ENCODE measurements at regions not wholly inside any gene's neighbourhood (a gene's known extent, or its start where the extent isn't known, plus 50 kb on each side); places are given as distances from the start of the nearest gene placed in this dataset.
"Not testable (repeated sequence)": the region's sequence is repeated elsewhere in the genome, so short reads cannot be mapped to it uniquely, and the experiment has no call there.

DNA sequence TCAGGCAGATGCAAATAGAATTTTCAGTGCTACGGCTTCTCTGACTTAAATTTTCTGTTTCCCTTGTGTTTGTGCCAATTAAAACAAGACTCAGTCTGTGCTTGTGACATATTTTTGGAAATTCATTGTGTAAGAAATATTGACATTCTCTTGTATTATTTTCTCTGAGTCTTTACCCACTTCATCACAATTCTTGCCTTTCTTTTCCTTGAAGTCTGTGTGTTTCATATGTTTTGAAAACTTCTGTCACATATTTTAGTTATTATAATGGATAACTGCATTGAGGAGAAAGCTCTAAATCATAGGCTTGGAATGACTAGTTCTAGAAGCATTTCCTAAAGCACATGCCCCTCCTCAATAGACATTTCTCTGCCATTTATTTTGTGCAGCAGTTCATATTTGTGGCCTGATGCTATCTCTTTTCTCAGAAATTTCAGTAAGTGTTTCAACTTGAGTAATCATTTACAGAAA is 206.6 kb downstream of the PALM2AKAP2 start:
- no peak for DNase-seq

DNA sequence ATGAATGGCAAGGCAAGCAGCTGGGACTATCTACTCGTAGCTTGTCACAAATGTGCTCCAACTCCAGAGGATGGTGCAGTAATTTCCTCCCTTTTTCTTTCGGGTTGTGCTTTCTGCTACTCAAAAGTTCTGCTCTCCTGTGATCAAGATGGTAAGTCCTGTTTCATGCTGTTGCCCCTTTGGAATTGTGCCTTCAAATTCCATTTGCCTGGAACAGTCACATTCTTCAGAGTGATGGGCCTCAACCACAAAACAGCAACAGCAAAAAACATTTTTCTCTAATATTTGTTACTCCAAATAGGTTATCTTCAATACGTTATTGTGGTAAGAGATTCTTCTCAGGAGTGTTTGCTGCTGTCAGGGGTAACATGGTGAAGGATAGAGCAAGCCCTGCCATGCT is 209.3 kb downstream of the PALM2AKAP2 start:
- no peak for DNase-seq

DNA sequence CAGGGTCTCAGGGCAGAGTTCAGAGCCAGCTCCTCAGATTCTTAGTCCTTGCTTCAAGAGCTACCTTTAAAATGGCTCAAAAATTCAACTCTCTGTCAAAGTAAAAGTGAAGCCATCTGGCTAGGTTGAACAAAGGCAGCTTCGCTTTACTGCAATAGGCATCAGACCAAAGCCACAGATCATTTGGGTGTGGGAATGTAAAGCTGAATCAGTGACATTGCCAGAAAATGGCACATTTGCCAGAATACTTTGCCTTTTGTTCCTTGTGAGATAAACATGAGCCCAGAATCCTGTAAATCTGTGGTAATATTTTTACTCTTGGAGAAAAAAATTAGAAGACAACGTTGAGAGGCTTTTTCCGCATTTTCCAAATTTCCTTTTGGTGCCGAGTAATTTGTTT is 210.5 kb downstream of the PALM2AKAP2 start:
- no peak for DNase-seq

DNA sequence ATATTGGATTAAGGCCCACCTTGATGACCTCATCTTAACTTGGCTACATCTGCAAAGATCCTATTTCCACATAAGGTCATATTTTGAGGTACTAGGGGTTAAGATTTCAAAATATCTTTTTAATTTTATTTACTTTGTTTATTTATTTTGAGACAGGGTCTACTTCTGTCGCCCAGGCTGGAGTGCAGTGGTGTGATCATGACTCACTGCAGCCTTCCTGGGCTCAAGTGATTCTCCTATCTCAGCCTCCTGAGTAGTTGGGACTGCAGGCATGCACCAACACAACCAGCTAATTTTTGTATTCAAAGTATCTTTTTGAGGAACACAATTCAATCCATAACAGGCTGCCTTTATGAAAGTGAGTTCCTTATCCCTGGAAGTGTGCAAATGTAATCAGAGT is 212.3 kb downstream of the PALM2AKAP2 start:
- no peak for DNase-seq

DNA sequence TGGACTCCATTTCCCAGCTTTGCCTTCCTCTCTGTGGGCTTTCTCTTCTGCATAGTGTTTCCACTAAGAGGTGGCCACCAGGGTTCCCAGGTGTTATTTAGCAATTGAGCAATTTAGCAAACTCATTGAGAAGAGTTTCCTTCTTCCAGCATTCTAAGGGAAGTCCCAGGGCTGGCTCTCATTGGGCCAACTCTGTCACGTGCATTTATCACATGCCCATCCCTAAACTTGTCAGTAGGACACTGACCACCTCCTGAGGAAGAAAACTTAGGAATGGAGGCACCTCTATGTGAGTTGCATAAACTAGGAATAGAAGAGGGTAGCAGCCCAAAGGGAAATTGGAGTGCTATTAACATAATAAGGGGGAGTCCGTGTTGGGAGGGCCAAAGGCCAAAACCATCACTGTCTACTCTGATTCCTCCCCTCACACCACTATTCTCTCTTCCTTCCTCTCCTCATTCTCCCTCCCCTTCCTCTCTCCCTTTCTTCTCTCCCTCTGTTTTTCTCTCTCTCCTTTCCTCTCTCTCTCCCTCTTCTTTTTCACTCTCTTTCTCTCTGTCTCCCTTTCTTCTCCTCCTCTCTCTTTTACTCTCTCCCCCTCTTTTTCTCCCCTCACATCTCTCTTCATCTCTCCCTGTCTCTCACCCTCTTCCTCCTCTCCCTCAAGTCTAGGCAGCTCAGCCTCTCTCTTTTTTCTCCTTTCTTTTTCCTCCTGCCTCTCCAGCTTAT is 213.4 kb downstream of the PALM2AKAP2 start:
- no peak for DNase-seq

DNA sequence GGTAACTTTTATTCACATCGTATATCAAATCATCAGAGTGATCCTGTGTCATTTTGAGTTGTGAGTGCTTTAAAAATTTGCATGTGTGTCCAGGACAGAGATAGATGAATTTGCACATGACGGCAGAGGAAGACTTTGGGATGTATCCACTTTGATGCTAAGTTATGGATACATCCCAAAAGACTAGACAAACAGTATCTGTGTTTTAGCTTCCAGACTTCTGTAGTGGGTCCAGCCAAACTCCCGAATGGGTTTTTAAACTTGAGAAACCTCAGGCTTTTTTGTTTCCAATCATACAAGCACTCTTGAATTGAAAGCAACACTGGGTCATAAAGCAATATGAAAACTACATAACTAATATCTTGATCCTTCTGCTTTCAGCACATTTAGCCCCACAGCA is 213.8 kb downstream of the C9orf152 start:
- DNase-seq: no peak

DNA sequence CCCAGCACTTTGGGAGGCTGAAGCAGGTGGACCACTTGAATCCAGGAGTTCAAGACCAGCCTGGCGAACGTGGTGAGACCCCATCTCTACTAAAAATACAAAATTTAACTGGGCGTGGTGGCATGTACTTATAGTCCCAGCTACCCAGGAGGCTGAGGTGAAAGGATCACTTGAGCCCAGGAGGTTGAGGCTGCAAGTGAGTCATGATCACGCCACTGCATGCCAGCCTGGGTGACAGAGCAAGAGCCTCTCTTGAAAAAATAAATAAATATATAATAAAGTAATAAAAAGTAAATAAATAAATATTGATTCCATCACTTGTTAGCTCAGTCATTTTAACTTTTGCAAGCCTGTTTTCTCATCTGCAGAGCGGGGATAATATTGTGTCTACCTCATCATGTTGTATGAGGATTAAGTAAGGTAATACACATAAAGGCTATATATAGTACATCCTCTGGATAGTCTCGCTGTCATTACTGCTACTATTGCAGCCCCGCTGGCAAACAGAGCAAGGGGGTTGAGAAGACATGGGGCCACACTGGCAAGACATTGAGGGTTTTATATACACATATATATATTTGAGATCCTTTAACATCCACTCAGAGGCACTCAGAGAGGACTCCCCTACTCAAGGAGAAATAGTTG is 210.9 kb downstream of the C9orf152 start:
- DNase-seq: no peak

DNA sequence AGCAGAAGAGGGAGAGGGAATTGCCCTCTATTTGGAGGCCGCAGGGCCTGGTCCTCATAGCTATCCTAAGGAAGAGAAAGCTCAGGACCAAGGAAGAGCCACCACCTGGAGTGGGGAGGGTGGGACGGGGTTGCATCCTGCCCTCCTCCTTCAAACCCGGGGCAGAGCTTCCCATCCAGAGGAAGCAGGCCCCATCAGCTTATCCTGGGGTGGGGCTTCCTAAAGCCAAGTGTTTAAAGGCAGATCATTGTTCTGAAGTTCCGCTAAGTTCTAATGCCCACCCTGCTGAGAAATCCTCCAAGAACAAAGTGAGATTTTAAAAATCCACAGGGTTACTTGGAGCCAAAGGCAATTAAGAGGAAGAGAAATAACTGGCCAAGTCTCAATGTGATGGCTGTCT is 210.3 kb downstream of the C9orf152 start:
- DNase-seq: no peak

DNA sequence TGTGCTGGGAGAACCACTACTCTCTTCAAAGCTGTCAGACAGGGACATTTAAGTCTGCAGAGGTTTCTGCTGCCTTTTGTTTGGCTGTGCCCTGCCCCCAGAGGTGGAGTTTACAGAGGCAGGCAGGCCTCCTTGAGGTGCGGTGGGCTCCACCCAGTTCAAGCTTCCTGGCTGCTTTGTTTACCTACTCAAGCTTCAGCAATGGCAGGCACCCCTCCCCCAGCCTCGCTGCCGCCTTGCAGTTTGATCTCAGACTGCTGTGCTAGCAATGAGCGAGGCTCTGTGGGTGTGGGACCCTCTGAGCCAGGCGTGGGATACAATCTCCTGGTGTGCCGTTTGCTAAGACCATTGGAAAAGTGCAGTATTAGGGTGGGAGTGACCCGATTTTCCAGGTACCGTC is 202.4 kb downstream of the C9orf152 start:
- not testable (repeated sequence) for DNase-seq

DNA sequence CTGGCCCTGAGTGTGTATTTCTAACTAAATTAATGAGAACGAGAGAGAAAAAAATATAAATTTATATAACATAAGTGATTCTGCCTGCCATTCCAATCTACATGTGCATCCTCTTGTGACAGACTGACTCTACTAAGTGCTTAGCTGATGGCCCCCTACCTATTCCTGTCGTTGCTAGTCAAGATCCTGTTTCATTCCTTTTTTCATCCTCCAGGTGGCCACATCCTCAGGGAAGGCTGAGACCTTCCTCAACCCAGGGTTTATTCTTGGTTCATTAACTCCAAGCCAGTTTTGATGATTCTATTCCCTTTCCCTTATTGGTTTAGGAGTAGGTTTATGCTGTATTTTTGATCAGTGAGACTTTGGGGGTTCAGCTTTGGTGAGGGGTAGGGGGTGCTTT is 201.3 kb downstream of the C9orf152 start:
- DNase-seq: no peak

DNA sequence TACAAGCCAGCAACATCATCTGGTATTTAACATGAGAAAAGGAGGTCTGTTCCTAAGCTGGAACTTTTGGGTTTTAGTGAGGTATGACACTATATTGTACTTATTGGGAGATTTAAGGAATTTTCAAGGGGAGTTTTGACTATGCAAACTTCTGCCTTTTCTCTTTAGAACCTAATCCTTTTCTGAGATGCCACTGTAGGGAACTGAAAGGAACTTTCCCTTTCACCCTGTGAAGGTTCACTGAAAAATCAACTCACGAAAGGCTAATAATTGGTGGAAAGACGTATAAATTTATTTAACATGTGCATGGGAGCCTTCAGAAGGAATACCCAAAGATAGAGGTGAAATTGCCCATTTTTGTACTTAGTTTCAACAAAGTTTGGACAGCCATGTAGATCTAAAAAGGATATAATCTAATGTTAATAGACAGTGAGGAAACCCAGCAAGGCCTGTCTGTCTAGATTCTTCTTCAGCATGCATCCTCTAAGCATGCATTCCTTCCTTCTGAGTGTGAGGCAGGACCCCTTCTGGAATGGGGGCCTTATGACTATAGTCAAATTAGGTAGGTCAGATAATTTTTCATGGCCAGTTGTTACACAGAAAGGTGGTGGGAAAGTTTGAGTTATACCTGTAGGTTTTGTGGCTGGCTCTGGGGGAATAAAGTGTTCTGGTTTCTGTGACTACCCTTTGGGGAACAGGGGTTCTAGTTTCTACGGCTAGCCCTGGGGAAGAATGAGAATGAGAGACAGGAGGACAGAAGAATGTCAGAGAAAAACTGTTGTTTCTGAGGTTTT is 200.3 kb downstream of the C9orf152 start:
- no peak for DNase-seq

DNA sequence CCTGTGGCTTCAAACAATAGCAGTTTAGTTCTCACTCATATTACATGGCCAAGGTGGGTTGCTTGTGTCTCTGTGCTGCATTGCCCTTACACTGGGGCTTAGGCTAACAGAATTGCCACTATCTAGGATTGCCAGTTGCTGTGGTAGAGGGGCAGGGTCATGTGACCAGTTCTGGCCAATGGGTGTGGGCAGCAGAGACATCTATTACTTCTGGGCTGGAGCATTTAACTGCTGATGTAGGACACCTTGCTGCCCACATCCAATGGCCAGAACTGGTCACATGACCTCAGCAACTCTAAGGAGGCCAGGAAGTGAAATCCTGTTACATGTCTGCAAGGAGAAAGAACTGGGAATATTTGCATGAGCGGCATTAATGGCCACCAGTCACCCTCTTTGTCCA is 199.3 kb downstream of the C9orf152 start:
- no peak for DNase-seq

DNA sequence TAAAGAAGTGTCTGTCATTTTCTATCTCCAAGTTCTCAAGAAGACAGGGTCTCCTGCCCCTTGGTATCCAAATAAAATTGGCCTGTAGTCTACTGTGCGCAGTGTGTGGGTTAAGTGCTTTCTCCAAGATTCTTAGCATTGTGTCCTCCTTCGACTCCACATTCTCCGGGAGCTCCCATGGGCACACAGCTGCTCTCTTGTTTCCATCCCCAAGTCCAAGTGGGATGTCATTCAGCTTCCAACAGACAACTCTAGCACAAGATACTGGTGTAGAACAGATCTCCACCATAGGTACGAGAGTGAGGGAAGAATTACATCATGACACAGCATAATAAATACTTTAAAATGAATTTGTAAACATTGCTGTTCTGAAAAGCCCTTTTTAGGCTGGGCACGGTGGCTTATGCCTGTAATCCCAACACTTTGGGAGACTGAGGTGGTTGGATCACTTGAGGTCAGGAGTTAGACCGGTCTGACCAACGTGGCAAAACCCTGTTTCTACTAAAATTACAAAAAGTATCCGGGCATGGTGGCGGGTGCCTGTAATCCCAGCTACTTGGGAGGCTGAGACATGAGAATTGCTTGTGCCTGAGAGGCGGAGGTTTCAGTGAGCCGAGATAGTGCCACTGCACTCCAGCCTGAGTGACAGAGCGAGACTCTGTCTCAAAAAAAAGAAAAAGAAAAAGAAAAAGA is 196.2 kb downstream of the C9orf152 start:
- DNase-seq: no peak

DNA sequence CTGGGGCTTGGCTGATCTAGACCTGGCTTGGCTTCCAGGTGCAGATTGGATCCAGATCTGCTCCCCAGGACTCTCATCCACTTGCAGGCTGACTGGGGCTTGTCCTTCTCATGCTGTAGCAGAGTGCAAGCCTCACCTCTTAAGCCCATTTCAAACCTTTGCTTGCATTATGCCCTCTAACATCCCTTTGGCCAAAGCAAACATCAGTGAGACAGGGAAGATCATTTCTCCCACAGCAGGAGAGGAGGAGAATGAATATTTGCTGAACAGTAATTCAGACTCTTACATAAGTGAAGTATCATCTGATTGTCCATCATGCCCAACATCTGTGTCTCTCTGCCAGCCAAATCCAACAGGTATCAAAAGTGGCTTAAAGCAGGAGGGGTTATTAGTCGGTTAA is 194.9 kb downstream of the C9orf152 start:
- DNase-seq: no peak

DNA sequence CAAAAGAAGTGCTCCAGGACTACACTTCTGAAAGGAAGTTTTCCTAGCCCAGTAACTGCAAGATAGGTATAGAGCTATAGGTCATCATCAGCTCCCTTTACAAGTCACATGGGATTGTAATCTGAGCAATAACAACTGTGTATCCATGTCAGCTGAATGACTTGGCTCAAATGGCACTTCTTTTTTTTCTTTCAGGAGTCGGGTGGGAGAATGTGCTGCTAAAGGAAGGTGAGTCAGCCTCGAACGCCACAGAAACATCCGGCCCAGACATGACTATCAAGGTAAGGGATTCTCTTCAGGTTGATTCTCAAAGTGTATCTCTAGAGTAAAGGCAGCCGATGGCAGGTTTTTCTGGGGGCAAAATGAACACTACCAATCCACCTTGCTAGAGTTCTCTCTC is 192.2 kb downstream of the C9orf152 start:
- DNase-seq: no peak

DNA sequence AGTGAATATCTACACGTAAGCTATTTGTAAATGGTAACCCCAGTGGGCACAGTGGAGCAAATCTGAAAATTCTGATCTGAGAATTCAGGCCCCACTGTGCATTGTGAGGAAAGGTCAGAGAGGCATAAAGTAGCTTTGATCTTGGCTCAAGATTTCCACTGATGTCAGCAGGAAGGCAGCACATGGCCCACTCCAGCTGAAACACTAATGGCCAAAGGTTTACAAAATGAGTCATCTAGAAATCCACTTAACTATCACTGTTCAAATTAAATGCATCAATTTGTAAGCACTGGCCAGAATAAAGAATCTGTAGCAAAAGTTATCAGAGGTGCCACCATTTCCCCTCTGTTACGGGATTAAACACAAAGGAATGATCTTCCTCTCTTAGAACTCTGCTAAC is 191.6 kb downstream of the C9orf152 start:
- no peak for DNase-seq

DNA sequence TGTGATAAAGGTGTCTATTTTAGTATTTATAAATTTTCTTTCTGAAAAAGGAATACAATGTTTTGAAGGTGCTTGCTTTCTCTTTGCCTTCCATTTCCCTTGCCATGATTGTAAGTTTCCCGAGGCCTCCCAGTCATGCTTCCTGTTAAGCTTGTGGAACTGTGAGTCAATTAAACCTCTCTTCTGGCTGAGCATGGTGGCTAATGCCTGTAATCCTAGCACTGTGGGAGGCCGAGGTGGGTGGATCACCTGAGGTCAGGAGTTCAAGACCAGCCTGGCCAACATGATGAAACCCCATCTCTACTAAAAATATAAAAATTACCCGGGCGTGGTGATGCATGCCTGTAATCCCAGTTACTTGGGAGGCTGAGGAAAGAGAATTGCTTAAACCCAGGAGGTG is 187.7 kb downstream of the C9orf152 start:
- not testable (repeated sequence) for DNase-seq

DNA sequence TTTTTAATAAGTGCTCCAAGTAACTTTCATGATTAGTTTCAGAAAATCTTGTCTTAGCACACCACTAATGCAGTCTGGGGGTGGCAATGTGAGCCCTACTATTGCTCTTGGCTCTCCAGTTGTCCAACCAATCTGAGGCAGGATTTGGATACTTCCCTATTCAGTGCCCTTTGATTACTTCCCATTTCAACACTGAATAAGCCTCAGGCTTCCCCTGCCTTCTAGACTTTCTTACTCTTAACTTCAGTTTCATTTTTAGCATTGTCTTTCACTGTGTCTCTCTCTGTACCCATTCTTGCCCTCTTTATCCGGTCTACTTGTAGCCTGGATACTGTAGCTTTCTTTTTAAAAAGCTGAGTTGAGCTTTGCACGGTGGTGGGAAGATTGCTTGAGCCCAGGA is 186.1 kb downstream of the C9orf152 start:
- no peak for DNase-seq

DNA sequence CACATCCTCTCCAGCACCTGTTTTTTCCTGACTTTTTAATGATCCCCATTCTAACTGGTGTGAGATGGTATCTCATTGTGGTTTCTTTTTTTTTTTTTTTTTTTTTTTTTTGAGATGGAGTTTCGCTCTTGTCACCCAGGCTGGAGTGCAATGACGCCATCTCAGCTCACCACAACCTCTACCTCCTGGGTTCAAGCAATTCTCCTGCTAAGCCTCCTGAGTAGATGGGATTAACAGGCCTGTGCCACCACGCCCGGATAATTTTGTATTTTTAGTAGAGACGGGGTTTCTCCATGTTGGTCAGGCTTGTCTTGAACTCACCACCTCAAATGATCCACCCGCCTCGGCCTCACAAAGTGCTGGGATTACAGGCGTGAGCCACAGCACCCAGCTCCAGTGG is 184.7 kb downstream of the C9orf152 start:
- DNase-seq: not testable (repeated sequence)

DNA sequence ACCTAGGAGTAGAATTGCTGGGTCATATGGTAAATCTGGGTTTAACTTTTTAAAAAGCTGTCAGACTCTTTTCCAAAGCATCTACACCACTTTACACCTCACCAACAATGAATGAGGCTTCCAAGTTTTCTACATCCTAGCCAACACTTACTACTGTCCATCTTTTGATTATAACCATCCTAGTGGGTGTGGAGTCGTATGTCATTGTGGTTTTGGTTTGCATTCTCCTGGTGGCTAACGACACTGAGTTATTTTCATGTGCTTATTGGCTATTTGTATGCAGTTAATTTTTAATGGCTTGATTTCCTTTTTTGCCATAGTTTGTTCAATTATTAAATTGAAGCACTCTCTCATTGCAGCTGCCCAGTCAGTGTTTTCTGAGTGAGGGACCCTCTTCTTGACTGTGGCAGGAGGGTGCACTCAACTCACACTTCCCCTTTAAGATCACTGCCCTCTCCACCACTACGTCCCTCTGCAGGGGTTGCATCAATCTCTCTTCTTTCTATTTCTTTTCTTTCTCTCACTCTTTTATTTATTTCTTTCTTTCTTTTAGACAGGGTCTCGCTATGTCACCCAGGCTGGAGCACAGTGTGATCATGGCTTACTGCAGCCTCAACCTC is 182.3 kb downstream of the C9orf152 start:
- DNase-seq: no peak

DNA sequence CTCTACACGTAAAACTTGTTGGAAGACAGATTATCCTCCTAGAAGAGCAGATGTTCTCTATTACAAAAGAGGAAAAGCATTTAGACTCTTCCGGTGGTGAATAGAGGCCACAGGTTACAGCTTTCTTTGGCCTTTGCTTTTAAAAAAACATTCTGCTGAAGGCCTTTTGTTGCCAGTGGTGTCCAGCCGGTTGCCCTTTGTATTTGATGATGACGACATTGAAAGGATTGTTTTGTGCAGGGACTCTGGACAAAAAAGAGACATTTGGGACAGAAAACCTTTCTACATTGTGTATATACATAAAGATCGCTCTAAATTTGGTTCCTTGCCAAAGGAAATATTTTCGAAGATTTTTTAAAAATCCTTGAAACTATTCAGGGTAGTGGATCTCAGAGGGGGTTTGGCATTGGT is 180.3 kb downstream of the C9orf152 start:
- DNase-seq: no peak

DNA sequence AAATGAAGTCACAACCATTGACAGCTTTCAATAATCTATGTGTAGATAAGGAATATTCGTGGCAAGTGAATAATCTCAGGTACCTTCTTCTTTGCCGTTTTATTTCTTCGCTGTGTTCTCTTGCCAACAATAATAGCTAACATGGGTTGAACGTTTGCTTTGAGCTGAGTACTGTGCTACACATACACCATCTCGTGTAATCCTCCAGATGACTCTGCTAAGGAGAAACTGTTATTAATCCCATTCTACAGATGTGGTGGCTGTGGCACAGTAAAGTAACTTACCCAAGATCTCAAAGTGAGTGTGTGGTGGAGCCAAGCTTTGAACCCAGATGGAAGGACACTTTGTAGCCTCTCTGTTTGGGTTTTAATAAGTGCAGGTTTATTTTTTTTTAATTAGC is 179.7 kb downstream of the C9orf152 start:
- no peak for DNase-seq

DNA sequence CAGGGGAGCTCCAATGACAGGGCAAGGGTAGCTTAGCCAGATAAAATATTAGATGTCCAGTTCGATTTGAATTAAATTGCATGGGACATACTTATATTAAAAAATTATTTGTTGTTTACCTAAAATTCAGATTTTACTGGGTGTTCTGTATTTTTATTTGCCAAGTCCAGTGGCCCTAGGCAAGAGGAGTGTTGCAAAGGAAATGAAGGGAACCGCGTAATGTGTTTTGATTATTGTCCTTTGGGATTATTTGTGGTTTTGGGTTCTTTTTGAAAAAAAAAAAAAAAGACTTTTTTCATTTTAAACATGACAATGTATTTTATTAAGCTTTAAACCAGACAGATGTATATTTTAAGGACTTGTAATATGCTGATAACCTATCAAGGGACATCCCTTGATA is 179.3 kb downstream of the C9orf152 start:
- no peak for DNase-seq
